GM10266 (cell line): ENCODE measurements at regions not wholly inside any gene's neighbourhood (a gene's known extent, or its start where the extent isn't known, plus 50 kb on each side); places are given as distances from the start of the nearest gene placed in this dataset.

ENCODE experiments used
- DNase-seq: peaks from one replicate; pipeline ENCODE4 v3.0.0; 2012; ENCODE audit errors: extremely low spot score
- TF ChIP-seq, protein P1 (sequence below): IDR thresholded peaks from 2 replicates; pipeline ENCODE4 v1.5.1; 2012; ENCODE audit warnings: mild to moderate bottlenecking, low read depth; ENCODE audit not compliant: control insufficient read depth, insufficient read depth; ENCODE audit errors: missing control alignments

DNA sequence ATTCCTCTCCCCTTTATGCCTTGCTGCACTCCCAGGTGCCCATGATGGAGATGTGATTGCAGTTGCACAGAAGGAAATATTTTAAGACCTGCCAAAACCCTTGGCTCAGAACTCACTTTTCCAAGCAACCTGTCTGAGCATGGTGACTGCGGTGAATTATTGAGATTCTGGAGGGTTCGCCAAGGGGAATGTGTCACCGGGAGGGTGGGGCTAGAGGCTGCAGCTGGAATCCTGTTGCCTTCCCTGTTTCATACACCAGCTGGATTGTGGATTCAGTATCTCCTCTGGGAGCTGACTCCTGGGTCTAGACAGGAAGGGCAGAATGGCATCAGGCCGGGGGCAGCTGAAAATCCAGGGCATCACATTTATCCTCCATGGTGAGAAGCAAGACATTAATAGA lies 527.2 kb downstream of the TMEM114 start:
- TF ChIP-seq, protein P1, sequence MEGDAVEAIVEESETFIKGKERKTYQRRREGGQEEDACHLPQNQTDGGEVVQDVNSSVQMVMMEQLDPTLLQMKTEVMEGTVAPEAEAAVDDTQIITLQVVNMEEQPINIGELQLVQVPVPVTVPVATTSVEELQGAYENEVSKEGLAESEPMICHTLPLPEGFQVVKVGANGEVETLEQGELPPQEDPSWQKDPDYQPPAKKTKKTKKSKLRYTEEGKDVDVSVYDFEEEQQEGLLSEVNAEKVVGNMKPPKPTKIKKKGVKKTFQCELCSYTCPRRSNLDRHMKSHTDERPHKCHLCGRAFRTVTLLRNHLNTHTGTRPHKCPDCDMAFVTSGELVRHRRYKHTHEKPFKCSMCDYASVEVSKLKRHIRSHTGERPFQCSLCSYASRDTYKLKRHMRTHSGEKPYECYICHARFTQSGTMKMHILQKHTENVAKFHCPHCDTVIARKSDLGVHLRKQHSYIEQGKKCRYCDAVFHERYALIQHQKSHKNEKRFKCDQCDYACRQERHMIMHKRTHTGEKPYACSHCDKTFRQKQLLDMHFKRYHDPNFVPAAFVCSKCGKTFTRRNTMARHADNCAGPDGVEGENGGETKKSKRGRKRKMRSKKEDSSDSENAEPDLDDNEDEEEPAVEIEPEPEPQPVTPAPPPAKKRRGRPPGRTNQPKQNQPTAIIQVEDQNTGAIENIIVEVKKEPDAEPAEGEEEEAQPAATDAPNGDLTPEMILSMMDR, result no peak
- no peak for DNase-seq

DNA sequence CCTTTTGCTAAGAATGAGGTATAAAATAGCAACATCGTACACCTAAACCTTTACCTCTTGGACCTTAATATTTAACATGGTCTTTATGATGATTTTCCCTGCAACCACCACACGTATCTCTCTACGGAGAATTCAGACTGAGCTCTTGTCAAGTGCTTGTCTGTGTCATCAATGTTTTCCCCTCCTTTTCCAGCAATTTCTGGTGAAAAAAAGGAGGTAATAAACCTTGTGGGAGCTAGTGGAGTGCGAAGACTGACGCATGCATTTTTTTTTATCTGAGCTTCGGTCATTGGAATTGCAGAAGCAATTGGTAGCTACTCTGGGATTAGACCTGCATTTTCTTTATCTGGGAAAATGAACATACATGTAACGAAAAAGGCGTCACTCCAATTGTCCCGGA lies 527.6 kb downstream of the TMEM114 start:
- TF ChIP-seq, protein P1, result no peak
- DNase-seq, result no peak

DNA sequence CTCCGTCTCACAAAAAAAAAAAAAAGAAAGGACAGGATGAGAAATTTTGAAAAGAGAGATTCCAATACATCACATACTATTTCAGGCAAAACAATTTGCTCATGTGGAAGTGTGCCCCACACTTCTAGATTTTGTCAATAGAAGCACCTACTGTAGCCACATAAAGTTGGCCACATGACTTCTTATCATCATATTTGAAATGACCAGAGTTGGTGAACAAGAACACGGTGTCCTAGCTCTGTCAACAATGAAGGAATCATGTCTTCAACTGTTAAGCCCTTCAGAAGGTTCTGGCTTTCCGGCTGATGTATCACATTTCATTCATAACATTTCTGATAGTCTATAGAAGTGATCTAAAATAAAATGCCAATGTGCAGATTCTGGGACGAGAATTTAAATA lies 534.5 kb downstream of the TMEM114 start:
- no peak for DNase-seq
- TF ChIP-seq, protein P1, result no peak

DNA sequence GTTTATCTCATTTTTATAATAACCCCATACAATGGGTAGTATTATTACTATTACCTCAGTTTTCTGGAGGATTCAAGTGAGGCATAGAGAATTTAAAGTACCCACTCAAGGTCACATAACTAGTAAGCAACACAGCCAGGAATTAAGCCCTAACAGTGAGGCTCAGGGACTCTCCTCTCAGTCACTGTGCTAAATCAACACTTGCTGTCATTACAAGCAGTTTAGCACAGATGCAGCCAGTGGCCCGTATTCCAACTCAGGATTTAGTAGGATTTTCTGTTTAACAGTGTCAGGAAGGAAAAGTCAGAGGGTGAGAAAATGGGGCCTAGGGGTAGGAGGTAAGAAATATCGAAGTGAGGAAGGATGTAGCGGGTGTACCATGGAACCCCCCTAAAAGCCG lies 536.9 kb downstream of the TMEM114 start:
- TF ChIP-seq, protein P1, result no peak
- no peak for DNase-seq

DNA sequence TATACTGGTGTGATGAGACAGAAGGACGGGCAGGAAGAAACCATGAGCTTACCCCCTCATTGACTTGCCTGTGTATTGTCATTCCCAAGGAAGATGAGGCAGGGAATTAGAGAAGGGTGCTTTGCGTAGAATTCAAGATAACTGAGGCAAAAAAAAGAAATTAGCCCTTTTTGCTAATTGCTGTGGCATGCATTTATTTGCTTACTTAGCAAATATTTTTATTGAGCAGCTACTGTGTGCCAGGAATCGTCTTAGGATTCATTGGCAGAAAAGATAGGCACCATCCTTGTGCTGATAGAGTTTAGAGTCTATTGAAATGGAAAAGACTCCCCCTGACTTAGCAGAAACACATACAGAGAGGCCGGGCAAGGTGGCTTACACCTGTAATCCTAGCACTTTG lies 541.9 kb downstream of the TMEM114 start:
- TF ChIP-seq, protein P1, result no peak
- DNase-seq, result no peak

DNA sequence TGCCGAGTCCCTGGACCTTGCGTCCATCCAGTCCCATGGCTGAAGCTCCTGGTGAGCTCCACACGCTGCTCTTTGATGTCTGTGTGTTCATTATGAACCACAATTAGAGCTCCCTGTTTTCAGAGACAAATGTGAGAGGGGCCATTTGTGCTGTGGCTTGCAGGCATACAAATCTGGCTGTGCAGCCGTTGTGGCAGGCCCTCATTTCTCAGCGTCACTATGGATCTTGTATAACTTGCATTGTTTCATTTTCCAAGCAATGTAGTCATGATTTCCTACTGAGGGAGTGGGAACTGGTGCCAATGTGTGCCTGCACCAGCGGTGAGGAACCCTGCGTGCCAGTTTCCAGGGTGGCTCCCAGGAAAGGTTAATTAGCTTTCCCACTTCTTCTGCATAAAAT lies 542.6 kb downstream of the TMEM114 start:
- TF ChIP-seq, protein P1, result no peak
- no peak for DNase-seq

DNA sequence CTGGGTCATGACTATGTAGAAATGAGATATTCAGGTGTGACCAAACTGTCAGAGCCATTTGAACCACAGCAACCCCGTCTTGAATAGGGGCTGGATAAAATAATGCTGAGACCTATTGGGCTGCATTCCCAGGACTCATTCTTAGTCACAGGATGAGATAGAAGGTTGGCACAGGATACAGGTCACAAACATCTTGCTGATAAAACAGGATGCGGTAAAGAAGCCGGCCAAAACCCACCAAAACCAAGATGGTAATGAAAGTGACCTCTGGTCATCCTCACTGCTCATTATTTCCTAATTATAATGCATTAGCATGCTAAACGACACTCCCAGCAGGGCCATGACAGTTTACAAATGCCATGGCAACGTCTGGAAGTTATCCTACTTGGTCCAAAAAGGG lies 545.5 kb downstream of the TMEM114 start:
- DNase-seq, result no peak
- TF ChIP-seq, protein P1, result no peak
